HepG2 (cell line): ENCODE measurements at regions not wholly inside any gene's neighbourhood (a gene's known extent, or its start where the extent isn't known, plus 50 kb on each side); places are given as distances from the start of the nearest gene placed in this dataset.

Experiments used
- ATAC-seq: fragments of 200-7000 bp; cut with Tn5 transposase; 3 replicates; pipeline ENCODE4 v1.9.1; 2020; ENCODE audit warnings: mild to moderate bottlenecking, moderate library complexity
- BruUV-seq: library from RNA; stranded (reverse); fragments of 400-500 nt; replicated peaks from 2 replicates; lab custom pipeline; 2021; lab: Mats Ljungman, UMichigan
- CTCF ChIA-PET: fragments of 300-600 bp; formaldehyde crosslinking; extraction: SDS; loops from one replicate; lab custom pipeline; 2021; ENCODE audit warnings: low total read pairs, inconsistent platforms, low intra/inter-chr PET ratio; lab: Yijun Ruan, JAX
- POLR2A ChIA-PET: fragments of 350-600 bp; sonication (Branson Sonifier 250); formaldehyde crosslinking; loops from one replicate; lab custom pipeline; 2020; ENCODE audit warnings: antibody characterized with exemption, inconsistent platforms; lab: Yijun Ruan, JAX
- DNase-seq: peaks from one replicate; pipeline ENCODE4 v3.0.0-alpha.2; 2015; ENCODE audit warnings: low spot score
- FAIRE-seq: peaks from 3 replicates; lab custom pipeline; 2011; peaks lifted over from hg19 to GRCh38; lab: Jason Lieb, UNC
- H2AFZ ChIP-seq: one replicate; pipeline ENCODE4 v1.6.1; 2011; ENCODE audit warnings: low read length, inconsistent platforms
- H3K27ac ChIP-seq: fragments of 300-600 bp; 3 replicates; pipeline ENCODE4 v1.8.0; 2011; ENCODE audit warnings: mixed run types, mild to moderate bottlenecking, mixed read lengths, low read length, inconsistent platforms; ENCODE audit not compliant: insufficient read depth; ENCODE audit errors: extremely low read length
- H3K27me3 ChIP-seq, 2 experiments: fragments of 200-600 bp in 1 of 2; 2 replicates in 1 of 2; 3 replicates in 1 of 2; pipeline versions ENCODE4 v1.6.0 to v1.8.0; 2011; ENCODE audit warnings: low read length in 2 of 2, mild to moderate bottlenecking in 2 of 2, moderate library complexity in 2 of 2, inconsistent platforms in 1 of 2; ENCODE audit not compliant: insufficient read depth in 2 of 2, control insufficient read depth in 1 of 2
- H3K36me3 ChIP-seq, 2 experiments: fragments of 200-600 bp in 1 of 2; replicated peaks in 1 of 2; 2 replicates in 1 of 2; 3 replicates in 1 of 2; pipeline versions ENCODE4 v1.5.1 to v1.8.0; 2011; ENCODE audit warnings: low read length in 2 of 2, inconsistent platforms in 1 of 2; ENCODE audit not compliant: insufficient read depth in 2 of 2, control insufficient read depth in 1 of 2
- H3K4me1 ChIP-seq: 2 replicates; pipeline ENCODE4 v1.5.1; 2012; ENCODE audit warnings: low read length, inconsistent platforms; ENCODE audit not compliant: insufficient read depth
- H3K4me2 ChIP-seq: 2 replicates; pipeline ENCODE4 v1.6.0; 2011; ENCODE audit warnings: low read depth, low read length, inconsistent platforms
- H3K4me3 ChIP-seq, 3 experiments: fragments of 200-600 bp in 1 of 3; sonication (generic), shearing (Covaris generic) in 1 of 3; replicated peaks in 1 of 3; 2 replicates each; pipeline ENCODE4 v1.5.1; 2011 to 2016; ENCODE audit warnings: low read length in 3 of 3, inconsistent platforms in 2 of 3, low read depth in 2 of 3, mild to moderate bottlenecking in 2 of 3, control low read depth in 1 of 3, mixed read lengths in 1 of 3; ENCODE audit not compliant: insufficient read depth in 1 of 3
- H3K79me2 ChIP-seq: one replicate; pipeline ENCODE4 v1.6.1; 2011; ENCODE audit warnings: low read length, inconsistent platforms; ENCODE audit not compliant: insufficient read depth
- H3K9ac ChIP-seq: 2 replicates; pipeline ENCODE4 v1.6.0; 2011; ENCODE audit warnings: mild to moderate bottlenecking, low read depth, low read length, inconsistent platforms; ENCODE audit not compliant: insufficient read depth
- H3K9me3 ChIP-seq: 2 replicates; pipeline ENCODE4 v1.5.1; 2012; ENCODE audit warnings: mild to moderate bottlenecking, low read length
- H4K20me1 ChIP-seq: 2 replicates; pipeline ENCODE4 v1.6.0; 2011; ENCODE audit warnings: inconsistent platforms, mild to moderate bottlenecking, low read length, moderate library complexity; ENCODE audit not compliant: insufficient read depth
- ARID2 ChIP-seq: sonication (generic); formaldehyde crosslinking; IDR thresholded peaks from 2 replicates; pipeline ENCODE4 v1.8.1; 2022; ENCODE audit warnings: mild to moderate bottlenecking, missing genetic modification reagents, borderline replicate concordance
- ASH2L ChIP-seq: fragments of 300-600, 200-600 bp; sonication (generic); IDR thresholded peaks from 2 replicates; pipeline ENCODE4 v1.7.0; 2017; ENCODE audit warnings: low read depth, mild to moderate bottlenecking, moderate library complexity, mixed read lengths, low read length; ENCODE audit not compliant: insufficient read length
- ATF3 ChIP-seq: sonication (generic); formaldehyde crosslinking; IDR thresholded peaks from 2 replicates; pipeline ENCODE4 v1.4.0; 2020; ENCODE audit warnings: missing genetic modification reagents
- BRCA1 ChIP-seq: sonication (generic); formaldehyde crosslinking; IDR thresholded peaks from 2 replicates; pipeline ENCODE4 v1.4.0; 2020; ENCODE audit warnings: missing genetic modification reagents
- HINFP ChIP-seq: sonication (generic); formaldehyde crosslinking; IDR thresholded peaks from 2 replicates; pipeline ENCODE4 v1.4.0; 2020; ENCODE audit warnings: low read depth, mild to moderate bottlenecking, missing genetic modification reagents
- JUND ChIP-seq: sonication (generic); formaldehyde crosslinking; IDR thresholded peaks from 2 replicates; pipeline ENCODE4 v1.8.0; 2022; ENCODE audit warnings: mild to moderate bottlenecking, missing genetic modification reagents
- MAFK ChIP-seq, 2 experiments: IDR thresholded peaks in 1 of 2; conservative IDR thresholded peaks in 1 of 2; 2 replicates each; pipeline ENCODE4 v1.6.1; 2011; ENCODE audit warnings: improper control_type of control experiment in 2 of 2, low read length in 2 of 2
- MTA1 ChIP-seq: sonication (generic); formaldehyde crosslinking; IDR thresholded peaks from 2 replicates; pipeline ENCODE4 v1.4.0; 2020; ENCODE audit warnings: missing genetic modification reagents, mild to moderate bottlenecking, borderline replicate concordance
- PHF8 ChIP-seq: sonication (generic); formaldehyde crosslinking; IDR thresholded peaks from 2 replicates; pipeline ENCODE4 v1.5.0; 2020; ENCODE audit warnings: missing genetic modification reagents
- ZC3H4 ChIP-seq: sonication (generic); formaldehyde crosslinking; IDR thresholded peaks from 2 replicates; pipeline ENCODE4 v1.4.0; 2020; ENCODE audit warnings: missing genetic modification reagents, borderline replicate concordance
- ZFP82 ChIP-seq: sonication (generic); formaldehyde crosslinking; IDR thresholded peaks from 2 replicates; pipeline ENCODE4 v1.5.1; 2020; ENCODE audit warnings: mild to moderate bottlenecking, missing genetic modification reagents, borderline replicate concordance
- ZMYM2 ChIP-seq: sonication (generic); formaldehyde crosslinking; IDR thresholded peaks from 2 replicates; pipeline ENCODE4 v1.8.0; 2022; ENCODE audit warnings: mild to moderate bottlenecking, missing genetic modification reagents
- ZMYM4 ChIP-seq: sonication (generic); formaldehyde crosslinking; IDR thresholded peaks from 2 replicates; pipeline ENCODE4 v1.8.1; 2023; ENCODE audit warnings: mild to moderate bottlenecking, missing genetic modification reagents
- ZNF562 ChIP-seq: sonication (generic); formaldehyde crosslinking; IDR thresholded peaks from 2 replicates; pipeline ENCODE4 v1.8.0; 2022; ENCODE audit warnings: missing genetic modification reagents, borderline replicate concordance
- ZNF775 ChIP-seq: sonication (generic); formaldehyde crosslinking; IDR thresholded peaks from 2 replicates; pipeline ENCODE4 v1.4.0; 2020; ENCODE audit warnings: missing genetic modification reagents, mild to moderate bottlenecking, moderate library complexity, borderline replicate concordance
- WGBS: methylation state at CpG from one replicate; pipeline ENCODE4 v1.1.6; 2017; ENCODE audit warnings: low lambda C conversion rate; 5-methylcytosine and 5-hydroxymethylcytosine counted together
- in situ Hi-C: cut with HindIII; loops from 2 replicates; pipeline ENCODE4 v1.10.0; 2017; ENCODE audit warnings: low pct_unique_long_range_greater_than_20kb; ENCODE audit not compliant: extremely low pct_ligation_motif_present
- intact Hi-C: fragments of 100-400 bp; cut with micrococcal nuclease; formaldehyde crosslinking; loops from one replicate; pipeline ENCODE4 v1.10.0; 2022; ENCODE audit not compliant: unreplicated experiment

GRCh38 chr2:239598732-239599090 lies 197.9 kb upstream of the HDAC4 start (continued):
- TF ChIP-seq ARID2, result no peak

GRCh38 chr2:239598011-239598731 lies 197.4 kb upstream of the HDAC4 start:
- Histone ChIP-seq H4K20me1 (no peaks in the 10 kb centered on the region), H3K36me3 (no peaks in the 10 kb centered on the region), H3K4me2 (no peak overlapping the region), H3K4me1 (no peaks in the 10 kb centered on the region), H3K9ac (no peak overlapping the region), H3K79me2 (no peaks in the 10 kb centered on the region), H3K4me3 (no peak overlapping the region)
- intact Hi-C loops, result no loop called here
- ChIA-PET POLR2A (no interaction called here), CTCF (no interaction called here)
- 34% methylated on average over 16 of the region's 23 CpGs for WGBS
- no TSS peak for BruUV-seq
- no peak for DNase-seq
- ATAC-seq, result no peak
- TF ChIP-seq MAFK (conservative IDR thresholded peaks at IDR 0.05 in 1 of 2, IDR thresholded peaks at IDR 0.05 in 1 of 2; ENCODE audit: low read length in 2 of 2) (peak in 1 of 2 experiments; percentile 39; a peak in 2 of 4 replicates), ZNF562 (no peak), ASH2L (no peak), ZFP82 (CRISPR knock-in tag) (no peak)
- TF ChIP-seq, all 625 proteins: peak for 1
- in situ Hi-C loops, result no loop called here
- H2AFZ ChIP-seq, result no peak overlapping the region
- no peak overlapping the region for H3K27ac ChIP-seq
- peaks cover 6 to 71% of the 10 kb centered on the region in 2 experiments for H3K27me3 ChIP-seq
- peaks cover 5% of the 10 kb centered on the region for H3K9me3 ChIP-seq
- FAIRE-seq, result no peak

GRCh38 chr2:239597216-239597615 lies 196.4 kb upstream of the HDAC4 start:
- no TSS peak for BruUV-seq
- Histone ChIP-seq H3K79me2 (no peaks in the 10 kb centered on the region), H4K20me1 (no peaks in the 10 kb centered on the region), H3K9ac (no peak overlapping the region), H3K36me3 (no peaks in the 10 kb centered on the region), H3K9me3 (peaks cover 13% of the 10 kb centered on the region), H3K27me3 (peaks cover 6 to 67% of the 10 kb centered on the region in 2 experiments), H2AFZ (no peak overlapping the region), H3K4me1 (no peaks in the 10 kb centered on the region), H3K4me3 (no peak overlapping the region), H3K27ac (no peak overlapping the region), H3K4me2 (no peak overlapping the region)
- CTCF ChIA-PET, result no interaction called here
- no peak for FAIRE-seq
- POLR2A ChIA-PET, result no interaction called here
- intact Hi-C loops, result no loop called here
- DNase-seq, result no peak
- WGBS, result 23% methylated on average over 5 of the region's 6 CpGs
- ATAC-seq, result no peak
- in situ Hi-C loops, result no loop called here
- TF ChIP-seq ZC3H4 (CRISPR knock-in tag) (no peak), JUND (CRISPR knock-in tag) (no peak), PHF8 (CRISPR knock-in tag) (no peak), ZMYM2 (CRISPR knock-in tag) (no peak), ZNF775 (CRISPR knock-in tag) (no peak), HINFP (CRISPR knock-in tag) (no peak), ZMYM4 (CRISPR knock-in tag) (no peak), ATF3 (CRISPR knock-in tag) (no peak), MTA1 (CRISPR knock-in tag) (no peak), BRCA1 (CRISPR knock-in tag) (no peak)
